GM12878 (cell line): ENCODE measurements at regions not wholly inside any gene's neighbourhood (a gene's known extent, or its start where the extent isn't known, plus 50 kb on each side); places are given as distances from the start of the nearest gene placed in this dataset.

Source experiments
- CTCF ChIP-seq, 3 experiments: IDR thresholded peaks in 2 of 3; conservative IDR thresholded peaks in 1 of 3; 2 replicates each; pipeline ENCODE4 v1.5.1; 2011; ENCODE audit warnings: low read depth in 3 of 3, low read length in 3 of 3, mild to moderate bottlenecking in 3 of 3, control low read depth in 2 of 3, moderate library complexity in 2 of 3, inconsistent platforms in 1 of 3, mixed read lengths in 1 of 3; ENCODE audit not compliant: control insufficient read depth in 2 of 3, insufficient read depth in 1 of 3; ENCODE audit errors: extremely low read depth in 1 of 3
- GABPA ChIP-seq: IDR thresholded peaks from 2 replicates; pipeline ENCODE4 v1.6.1; 2014; ENCODE audit warnings: antibody characterized with exemption, low read depth, mild to moderate bottlenecking, inconsistent platforms
- HDAC2 ChIP-seq: fragments of 200-600 bp; sonication (generic); IDR thresholded peaks from 2 replicates; pipeline ENCODE4 v1.6.1; 2017
- MAX ChIP-seq: IDR thresholded peaks from 2 replicates; pipeline ENCODE4 v1.6.1; 2012; ENCODE audit warnings: low read depth, low read length, improper control_type of control experiment
- POLR2AphosphoS5 ChIP-seq: IDR thresholded peaks from 2 replicates; pipeline ENCODE4 v1.6.1; 2011; ENCODE audit warnings: mild to moderate bottlenecking, low read length, inconsistent platforms
- SKIL ChIP-seq: fragments of 450-650 bp; IDR thresholded peaks from 2 replicates; pipeline ENCODE4 v1.6.1; 2017; ENCODE audit warnings: mild to moderate bottlenecking, low read depth, inconsistent platforms; ENCODE audit not compliant: poor library complexity, severe bottlenecking
- SMARCA5 ChIP-seq: fragments of 450-650 bp; IDR thresholded peaks from 2 replicates; pipeline ENCODE4 v1.6.1; 2017; ENCODE audit warnings: mild to moderate bottlenecking
- SP1 ChIP-seq: IDR thresholded peaks from one replicate; pipeline ENCODE4 v1.6.1; 2011; ENCODE audit warnings: low read depth, low read length
- TARDBP ChIP-seq: IDR thresholded peaks from 2 replicates; pipeline ENCODE4 v1.6.1; 2016; ENCODE audit warnings: borderline replicate concordance
- ZBTB33 ChIP-seq: fragments of 450-650 bp; IDR thresholded peaks from 2 replicates; pipeline ENCODE4 v1.6.1; 2017; ENCODE audit warnings: mild to moderate bottlenecking

GRCh38 chr12:75909714-75910656 is 121.6 kb downstream of the PHLDA1 start:
- no peak for TF ChIP-seq CTCF (IDR thresholded peaks at IDR 0.05 in 2 of 3, conservative IDR thresholded peaks at IDR 0.05 in 1 of 3; ENCODE audit: control insufficient read depth in 2 of 3, extremely low read depth in 1 of 3, insufficient read depth in 1 of 3, low read depth in 3 of 3, low read length in 3 of 3)
- no peak for TF ChIP-seq HDAC2
- TF ChIP-seq POLR2AphosphoS5: no peak
- TF ChIP-seq SMARCA5: no peak
- no peak for TF ChIP-seq SP1
- no peak for TF ChIP-seq MAX
- no peak for TF ChIP-seq SKIL
- no peak for TF ChIP-seq TARDBP
- no peak for TF ChIP-seq ZBTB33
- no peak for TF ChIP-seq GABPA
